C4-2B (cell line): ENCODE measurements at regions not wholly inside any gene's neighbourhood (a gene's known extent, or its start where the extent isn't known, plus 50 kb on each side); places are given as distances from the start of the nearest gene placed in this dataset.
"Not testable (repeated sequence)": the region's sequence is repeated elsewhere in the genome, so short reads cannot be mapped to it uniquely, and the experiment has no call there.

Experiments
- H3K27ac ChIP-seq: fragments of 450-650 bp; 2 replicates; pipeline ENCODE4 v1.5.1; 2017
- CTCF ChIP-seq: fragments of 450-650 bp; conservative IDR thresholded peaks from 2 replicates; pipeline ENCODE4 v1.5.1; 2017; ENCODE audit warnings: mild to moderate bottlenecking
- ZFX ChIP-seq: fragments of 450-650 bp; IDR thresholded peaks from 2 replicates; pipeline ENCODE4 v1.6.1; 2017

- TF ChIP-seq ZFX (no peak), CTCF (no peak)
- H3K27ac ChIP-seq, result no peak overlapping the region
Observed at GRCh38 chr1:55803429-55803828, 588.3 kb upstream of the USP24 start.

GRCh38 chr1:55801481-55801880 is 586.3 kb upstream of the USP24 start:
- no peak overlapping the region for H3K27ac ChIP-seq
- TF ChIP-seq ZFX (no peak), CTCF (no peak)

DNA sequence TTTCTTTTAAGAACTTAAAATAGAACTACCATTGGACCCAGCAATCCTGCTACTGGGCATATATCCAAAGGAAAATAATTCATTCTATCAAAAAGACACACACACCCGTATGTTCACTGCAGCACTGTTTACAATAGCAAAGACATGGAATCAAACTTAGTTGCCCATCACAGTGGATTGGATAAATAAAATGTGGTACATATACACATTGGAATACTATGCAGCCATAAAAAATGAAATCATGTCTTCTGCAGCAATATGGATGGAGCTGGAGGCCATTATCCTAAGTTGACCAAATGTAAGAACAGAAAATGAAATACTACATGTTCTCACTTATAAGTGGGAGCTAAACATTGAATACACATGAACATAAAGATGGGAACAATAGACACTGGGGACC is 585.3 kb upstream of the USP24 start:
- no peak overlapping the region for H3K27ac ChIP-seq
- no peak for TF ChIP-seq CTCF
- no peak for TF ChIP-seq ZFX

DNA sequence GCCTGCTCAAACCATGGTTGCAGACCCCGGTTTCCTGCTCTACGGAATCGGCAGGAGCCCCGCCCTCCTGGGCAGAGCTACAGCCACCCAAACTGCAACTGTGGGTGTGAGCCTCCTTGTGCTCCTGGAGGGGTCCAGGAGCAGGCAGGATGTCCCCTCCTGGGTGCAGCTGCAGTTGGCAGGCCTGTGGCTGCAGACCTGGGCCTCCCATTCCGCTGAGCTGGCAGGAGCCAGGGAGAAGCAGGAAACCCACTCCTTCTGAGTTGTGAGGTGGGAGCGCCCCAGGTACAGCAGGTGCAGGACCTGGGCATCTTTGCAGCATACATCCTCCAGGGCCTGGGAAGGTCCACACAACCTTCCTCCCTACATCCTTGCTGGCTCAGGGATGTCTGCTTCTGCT is 578.7 kb upstream of the USP24 start:
- no peak for TF ChIP-seq ZFX
- no peak for TF ChIP-seq CTCF
- no peak overlapping the region for H3K27ac ChIP-seq

- TF ChIP-seq CTCF (no peak), ZFX (no peak)
Observed at GRCh38 chr1:55792870-55793269, 577.7 kb upstream of the USP24 start.

DNA sequence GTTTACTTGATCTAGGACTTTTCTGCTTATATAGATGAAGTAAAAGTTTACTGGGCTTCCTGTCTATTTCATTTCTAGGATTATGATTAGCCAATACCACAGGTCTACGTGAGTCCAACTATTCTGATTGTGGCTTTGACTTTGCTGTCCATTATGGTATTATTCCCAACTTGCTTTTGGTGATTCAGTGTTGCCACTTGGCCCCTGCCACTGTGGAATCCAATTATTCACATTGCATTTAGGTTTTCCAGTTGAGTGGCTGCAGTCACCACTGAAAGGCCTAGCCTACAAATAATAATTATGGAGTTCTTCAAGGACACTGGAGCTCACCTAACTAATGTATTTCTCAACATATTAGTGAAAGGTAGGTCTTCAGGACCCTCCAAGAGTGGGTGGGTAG is 574.3 kb upstream of the USP24 start:
- no peak for TF ChIP-seq CTCF
- TF ChIP-seq ZFX, result no peak
- H3K27ac ChIP-seq, result no peak overlapping the region

More at GRCh38 chr1:55792870-55793269, 577.7 kb upstream of the USP24 start:
- H3K27ac ChIP-seq, result no peak overlapping the region

GRCh38 chr1:55786396-55786795 is 571.2 kb upstream of the USP24 start:
- H3K27ac ChIP-seq, result no peak overlapping the region
- no peak for TF ChIP-seq CTCF
- TF ChIP-seq ZFX, result no peak

- H3K27ac ChIP-seq, result not testable (repeated sequence)
Observed at GRCh38 chr1:55784941-55785450, 569.8 kb upstream of the USP24 start.
